Breast epithelium (tissue), 3 donors: ENCODE measurements at regions not wholly inside any gene's neighbourhood (a gene's known extent, or its start where the extent isn't known, plus 50 kb on each side); places are given as distances from the start of the nearest gene placed in this dataset.

Source experiments
- CTCF ChIP-seq, 3 donors: fragments of 450-650 bp; IDR thresholded peaks; one replicate each; pipeline ENCODE4 v1.5.1; 2016 to 2017; ENCODE audit warnings: antibody characterized with exemption in 3 of 3, mild to moderate bottlenecking in 3 of 3, moderate library complexity in 3 of 3
- POLR2A ChIP-seq: fragments of 450-650 bp; IDR thresholded peaks from one replicate; pipeline ENCODE4 v1.6.1; 2016; ENCODE audit warnings: antibody characterized with exemption, mild to moderate bottlenecking, moderate library complexity

GRCh38 chr7:47036909-47037308 is 545.0 kb downstream of the TNS3 start:
- no peak for TF ChIP-seq CTCF (IDR thresholded peaks at IDR 0.05)
- TF ChIP-seq POLR2A: no peak
